Pulmonary artery endothelial cell (primary cell): ENCODE measurements at regions not wholly inside any gene's neighbourhood (a gene's known extent, or its start where the extent isn't known, plus 50 kb on each side); places are given as distances from the start of the nearest gene placed in this dataset.

Experiments used
- DNase-seq: peaks from one replicate; pipeline ENCODE4 v3.0.0-alpha.2; 2011; ENCODE audit warnings: low read depth, low spot score

GRCh38 chr7:136072447-136072846 is 95.3 kb upstream of the MTPN start:
- DNase-seq, result no peak

- DNase-seq, result no peak
Measured at GRCh38 chr7:136070736-136071505, 93.8 kb upstream of the MTPN start.

GRCh38 chr7:136069840-136070529 is 92.8 kb upstream of the MTPN start:
- no peak for DNase-seq

- DNase-seq, result no peak
Measured at GRCh38 chr7:136067277-136067676, 90.1 kb upstream of the MTPN start.

GRCh38 chr7:136066304-136067143 is 89.4 kb upstream of the MTPN start:
- no peak for DNase-seq

- DNase-seq, result no peak
Measured at GRCh38 chr7:136064627-136065237, 87.6 kb upstream of the MTPN start.

GRCh38 chr7:136064081-136064480 is 86.9 kb upstream of the MTPN start:
- DNase-seq, result no peak

GRCh38 chr7:136063326-136063666 is 86.1 kb upstream of the MTPN start:
- no peak for DNase-seq

GRCh38 chr7:136062625-136063325 is 85.6 kb upstream of the MTPN start:
- DNase-seq, result no peak

GRCh38 chr7:136061433-136061832 is 84.3 kb upstream of the MTPN start:
- no peak for DNase-seq

- DNase-seq, result no peak
Measured at GRCh38 chr7:136058546-136058945, 81.4 kb upstream of the MTPN start.

GRCh38 chr7:136057509-136057908 is 80.3 kb upstream of the MTPN start:
- DNase-seq, result no peak

- no peak for DNase-seq
Measured at GRCh38 chr7:136056651-136057231, 79.6 kb upstream of the MTPN start.

GRCh38 chr7:136055266-136055665 is 78.1 kb upstream of the MTPN start:
- DNase-seq, result no peak

GRCh38 chr7:136053689-136054485 is 76.7 kb upstream of the MTPN start:
- no peak for DNase-seq

- DNase-seq, result no peak
Measured at GRCh38 chr7:136051203-136051928, 74.2 kb upstream of the MTPN start.

- DNase-seq, result no peak
Measured at GRCh38 chr7:136050462-136050847, 73.3 kb upstream of the MTPN start.

GRCh38 chr7:136049818-136050461 is 72.8 kb upstream of the MTPN start:
- no peak for DNase-seq

- no peak for DNase-seq
Measured at GRCh38 chr7:136049117-136049516, 72.0 kb upstream of the MTPN start.
